Testis (tissue), 2 donors: ENCODE measurements at regions not wholly inside any gene's neighbourhood (a gene's known extent, or its start where the extent isn't known, plus 50 kb on each side); places are given as distances from the start of the nearest gene placed in this dataset.

Source experiments
- POLR2A ChIP-seq: fragments of 450-650 bp; IDR thresholded peaks from one replicate; pipeline ENCODE4 v1.6.1; 2017; ENCODE audit warnings: antibody characterized with exemption, mild to moderate bottlenecking, moderate library complexity
- TF ChIP-seq, protein P1 (sequence below), 3 experiments: fragments of 450-650 bp in 2 of 3; fragments of 200-600 bp in 1 of 3; sonication (generic) in 1 of 3; IDR thresholded peaks; one replicate each; pipeline ENCODE4 v1.5.1; 2016 to 2019; ENCODE audit warnings: antibody characterized with exemption in 3 of 3, mild to moderate bottlenecking in 2 of 3, moderate library complexity in 1 of 3

DNA sequence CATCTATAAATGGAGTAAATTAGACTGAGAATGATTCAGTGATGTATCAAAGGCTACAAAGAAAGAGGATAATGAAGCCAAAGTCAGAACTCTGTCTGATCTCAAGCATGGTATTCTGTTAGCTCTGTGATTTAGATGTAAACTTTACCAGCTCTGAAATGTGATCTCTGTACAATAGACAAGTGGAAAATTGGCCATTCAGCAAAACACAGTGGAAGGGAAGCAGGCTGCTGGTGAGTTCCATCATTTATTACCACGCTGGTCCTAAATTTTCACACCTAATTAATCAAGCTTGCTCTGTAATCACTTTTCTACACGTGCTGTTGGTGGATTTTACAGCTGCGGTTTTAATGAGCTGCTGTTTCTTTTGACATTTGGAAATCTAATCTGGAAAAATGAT, 145.1 kb upstream of the OPCML start:
- TF ChIP-seq, protein P1, sequence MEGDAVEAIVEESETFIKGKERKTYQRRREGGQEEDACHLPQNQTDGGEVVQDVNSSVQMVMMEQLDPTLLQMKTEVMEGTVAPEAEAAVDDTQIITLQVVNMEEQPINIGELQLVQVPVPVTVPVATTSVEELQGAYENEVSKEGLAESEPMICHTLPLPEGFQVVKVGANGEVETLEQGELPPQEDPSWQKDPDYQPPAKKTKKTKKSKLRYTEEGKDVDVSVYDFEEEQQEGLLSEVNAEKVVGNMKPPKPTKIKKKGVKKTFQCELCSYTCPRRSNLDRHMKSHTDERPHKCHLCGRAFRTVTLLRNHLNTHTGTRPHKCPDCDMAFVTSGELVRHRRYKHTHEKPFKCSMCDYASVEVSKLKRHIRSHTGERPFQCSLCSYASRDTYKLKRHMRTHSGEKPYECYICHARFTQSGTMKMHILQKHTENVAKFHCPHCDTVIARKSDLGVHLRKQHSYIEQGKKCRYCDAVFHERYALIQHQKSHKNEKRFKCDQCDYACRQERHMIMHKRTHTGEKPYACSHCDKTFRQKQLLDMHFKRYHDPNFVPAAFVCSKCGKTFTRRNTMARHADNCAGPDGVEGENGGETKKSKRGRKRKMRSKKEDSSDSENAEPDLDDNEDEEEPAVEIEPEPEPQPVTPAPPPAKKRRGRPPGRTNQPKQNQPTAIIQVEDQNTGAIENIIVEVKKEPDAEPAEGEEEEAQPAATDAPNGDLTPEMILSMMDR (IDR thresholded peaks at IDR 0.05): no peak
- no peak for TF ChIP-seq POLR2A
